Colonic mucosa (tissue), 4 donors: ENCODE measurements at regions not wholly inside any gene's neighbourhood (a gene's known extent, or its start where the extent isn't known, plus 50 kb on each side); places are given as distances from the start of the nearest gene placed in this dataset.

Experiments
- DNase-seq: peaks from one replicate; pipeline ENCODE4 v3.0.0-alpha.2; 2020
- H3K27ac ChIP-seq: fragments of 200-600 bp; one replicate; pipeline ENCODE4 v1.8.0; 2021
- H3K27me3 ChIP-seq: fragments of 200-600 bp; one replicate; pipeline ENCODE4 v1.8.0; 2021
- H3K36me3 ChIP-seq: fragments of 200-600 bp; one replicate; pipeline ENCODE4 v1.8.0; 2021
- H3K4me1 ChIP-seq: fragments of 200-600 bp; one replicate; pipeline ENCODE4 v1.8.0; 2021; ENCODE audit warnings: mild to moderate bottlenecking
- H3K4me3 ChIP-seq: fragments of 200-600 bp; one replicate; pipeline ENCODE4 v1.8.0; 2021
- H3K9ac ChIP-seq, 2 donors: one replicate each; pipeline ENCODE4 v1.7.0; 2013; ENCODE audit warnings: control low read depth in 2 of 2, low read depth in 2 of 2, low read length in 2 of 2
- H3K9me3 ChIP-seq: fragments of 200-600 bp; one replicate; pipeline ENCODE4 v1.8.0; 2021
- intact Hi-C: fragments of 100-400 bp; cut with DNase I; formaldehyde crosslinking; loops from one replicate; pipeline ENCODE4 v1.14.1; 2022
- TF ChIP-seq, protein P1 (sequence below): fragments of 200-600 bp; IDR thresholded peaks from one replicate; pipeline ENCODE4 v1.8.0; 2022; ENCODE audit warnings: antibody characterized with exemption, mild to moderate bottlenecking
- donor health status: healthy.
- donor health status: DM: no; HTN: no; CAD: no.
- donor health status: DM: no; HTN: no; CAD: no.

DNA sequence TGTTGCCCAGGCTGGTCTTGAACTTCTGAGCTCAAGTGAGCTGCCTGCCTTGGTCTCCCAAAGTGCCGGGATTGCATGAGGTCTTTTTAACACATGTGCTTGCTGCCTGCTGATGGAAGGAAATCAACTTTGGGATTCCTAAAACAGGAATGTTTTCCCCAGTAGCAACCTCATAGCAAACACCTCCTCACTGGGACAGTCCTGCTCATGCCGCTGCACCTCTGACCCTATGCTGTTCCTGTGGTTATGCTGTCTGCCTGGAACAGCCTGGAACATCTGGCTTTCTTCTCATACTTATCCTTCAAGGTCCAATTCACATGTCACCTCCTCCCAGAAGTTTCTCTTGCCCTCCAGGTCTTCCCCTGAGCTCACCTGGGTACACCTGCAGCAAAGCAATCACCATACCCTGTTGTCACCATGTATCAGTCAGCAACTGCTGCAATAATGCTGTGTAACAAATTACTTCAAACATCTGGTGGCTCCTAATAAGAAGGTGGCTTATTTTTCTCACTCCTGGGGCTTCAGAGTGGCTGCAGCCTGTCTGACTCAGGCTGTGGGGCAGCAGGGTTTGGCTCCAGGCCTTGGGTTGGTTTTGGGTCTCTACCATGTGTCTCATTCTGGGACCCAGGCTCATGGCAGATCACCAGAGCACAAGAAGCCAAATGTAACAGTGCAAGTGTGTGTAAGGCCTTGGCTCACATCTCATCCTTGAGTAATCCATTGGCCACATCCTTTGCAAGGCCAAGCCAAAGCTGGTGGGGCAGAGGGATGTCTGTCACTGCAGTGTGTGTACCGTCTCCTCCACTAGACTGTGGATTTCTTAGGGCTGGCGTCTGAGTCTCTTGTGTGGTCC lies 59.4 kb upstream of the SORCS2 start:
- intact Hi-C loops: no loop called here
- no peak overlapping the region for H3K27ac ChIP-seq
- no peaks in the 10 kb centered on the region for H3K9me3 ChIP-seq
- H3K4me1 ChIP-seq: no peaks in the 10 kb centered on the region
- no peak for DNase-seq
- H3K9ac ChIP-seq: no peak overlapping the region
- TF ChIP-seq, protein P1, sequence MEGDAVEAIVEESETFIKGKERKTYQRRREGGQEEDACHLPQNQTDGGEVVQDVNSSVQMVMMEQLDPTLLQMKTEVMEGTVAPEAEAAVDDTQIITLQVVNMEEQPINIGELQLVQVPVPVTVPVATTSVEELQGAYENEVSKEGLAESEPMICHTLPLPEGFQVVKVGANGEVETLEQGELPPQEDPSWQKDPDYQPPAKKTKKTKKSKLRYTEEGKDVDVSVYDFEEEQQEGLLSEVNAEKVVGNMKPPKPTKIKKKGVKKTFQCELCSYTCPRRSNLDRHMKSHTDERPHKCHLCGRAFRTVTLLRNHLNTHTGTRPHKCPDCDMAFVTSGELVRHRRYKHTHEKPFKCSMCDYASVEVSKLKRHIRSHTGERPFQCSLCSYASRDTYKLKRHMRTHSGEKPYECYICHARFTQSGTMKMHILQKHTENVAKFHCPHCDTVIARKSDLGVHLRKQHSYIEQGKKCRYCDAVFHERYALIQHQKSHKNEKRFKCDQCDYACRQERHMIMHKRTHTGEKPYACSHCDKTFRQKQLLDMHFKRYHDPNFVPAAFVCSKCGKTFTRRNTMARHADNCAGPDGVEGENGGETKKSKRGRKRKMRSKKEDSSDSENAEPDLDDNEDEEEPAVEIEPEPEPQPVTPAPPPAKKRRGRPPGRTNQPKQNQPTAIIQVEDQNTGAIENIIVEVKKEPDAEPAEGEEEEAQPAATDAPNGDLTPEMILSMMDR: no peak
- no peaks in the 10 kb centered on the region for H3K36me3 ChIP-seq
- H3K4me3 ChIP-seq: no peak overlapping the region
- no peaks in the 10 kb centered on the region for H3K27me3 ChIP-seq

DNA sequence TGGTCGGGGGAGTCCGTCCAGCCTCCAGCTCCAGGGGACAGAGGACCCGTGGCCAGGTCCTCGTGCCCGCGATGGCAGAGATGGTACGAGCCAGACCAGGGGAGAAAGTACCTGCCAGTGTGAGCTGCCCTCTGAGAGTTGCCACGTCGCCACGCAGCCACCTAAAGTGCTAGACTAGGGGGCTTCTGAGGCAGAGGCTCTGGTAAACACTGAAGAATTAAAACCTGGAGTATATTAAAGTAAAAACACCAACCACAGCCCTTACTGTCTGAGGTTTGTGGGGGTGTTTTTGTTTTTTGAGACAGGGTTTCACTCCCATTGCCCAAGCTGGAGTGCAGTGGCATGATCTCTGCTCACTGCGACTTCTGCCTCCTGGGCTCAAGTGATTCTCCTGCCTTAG lies 60.1 kb upstream of the SORCS2 start:
- Histone ChIP-seq H3K36me3 (no peaks in the 10 kb centered on the region), H3K4me1 (no peaks in the 10 kb centered on the region)
- DNase-seq: no peak

DNA sequence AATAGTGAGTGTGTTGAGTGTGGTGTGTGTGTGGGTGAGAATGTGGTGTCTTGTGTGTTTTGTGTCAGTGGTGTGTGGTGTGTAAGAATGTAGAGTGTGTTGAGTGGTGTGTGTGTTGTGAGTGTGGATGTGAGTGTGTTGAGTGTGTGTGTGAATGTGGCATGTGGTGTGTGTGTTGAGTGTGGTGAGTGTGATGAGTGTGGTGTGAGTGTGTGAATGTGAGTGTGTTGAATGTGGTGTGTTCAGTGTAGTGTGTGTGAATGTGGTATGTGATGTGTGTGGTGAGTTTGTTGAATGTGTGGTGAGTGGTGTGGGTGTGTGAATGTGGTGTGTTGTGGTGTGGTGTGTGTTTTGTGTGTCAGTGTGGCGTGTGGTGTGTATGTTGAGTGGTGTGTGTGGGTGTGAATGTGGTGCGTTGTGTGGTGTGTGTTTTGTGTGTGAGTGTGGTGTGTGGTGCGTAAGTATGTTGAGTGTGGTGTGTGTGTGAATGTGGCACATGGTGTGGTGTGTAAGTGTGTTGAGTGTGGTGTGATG lies 60.8 kb upstream of the SORCS2 start:
- Histone ChIP-seq H3K27ac (no peak overlapping the region), H3K4me1 (no peaks in the 10 kb centered on the region), H3K9ac (no peak overlapping the region), H3K27me3 (no peaks in the 10 kb centered on the region), H3K4me3 (no peak overlapping the region), H3K9me3 (no peaks in the 10 kb centered on the region), H3K36me3 (no peaks in the 10 kb centered on the region)
- intact Hi-C loops: no loop called here
- DNase-seq: no peak
- TF ChIP-seq, protein P1: no peak

More for the DNA sequence above, 60.1 kb upstream of the SORCS2 start:
- TF ChIP-seq, protein P1: no peak
- Histone ChIP-seq H3K27me3 (no peaks in the 10 kb centered on the region), H3K9ac (no peak overlapping the region), H3K27ac (no peak overlapping the region), H3K9me3 (no peaks in the 10 kb centered on the region), H3K4me3 (no peak overlapping the region)
- intact Hi-C loops: no loop called here

DNA sequence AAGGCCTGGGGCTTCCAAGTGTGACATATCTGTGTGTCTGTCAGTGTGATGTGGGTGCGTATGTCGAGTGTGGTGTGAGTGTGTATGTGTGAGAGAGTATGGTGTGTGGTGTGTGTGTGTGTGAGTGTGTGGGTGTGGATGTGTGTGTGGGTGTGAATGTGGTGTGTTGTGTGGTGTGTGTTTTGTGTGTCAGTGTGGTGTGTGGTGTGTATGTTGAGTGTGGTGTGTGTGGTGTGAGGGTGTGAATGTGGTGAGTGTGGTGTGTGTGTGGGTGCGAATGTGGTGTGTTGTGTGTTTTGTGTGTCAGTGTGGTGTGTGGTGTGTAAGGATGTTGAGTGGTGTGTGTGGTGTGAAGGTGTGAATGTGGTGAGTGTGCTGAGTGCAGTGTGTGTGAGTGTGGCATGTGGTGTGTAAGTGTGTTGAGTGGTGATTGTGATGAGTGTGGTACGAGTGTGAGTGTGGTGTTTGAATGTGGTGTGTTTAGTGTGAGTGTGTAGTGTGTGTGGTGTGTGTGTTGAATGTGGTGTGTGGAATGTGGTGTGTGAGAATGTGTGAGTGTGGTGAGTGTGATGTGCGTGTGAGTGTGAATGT lies 61.6 kb upstream of the SORCS2 start:
- no peak overlapping the region for H3K9ac ChIP-seq
- no peak for DNase-seq
- TF ChIP-seq, protein P1: no peak

DNA sequence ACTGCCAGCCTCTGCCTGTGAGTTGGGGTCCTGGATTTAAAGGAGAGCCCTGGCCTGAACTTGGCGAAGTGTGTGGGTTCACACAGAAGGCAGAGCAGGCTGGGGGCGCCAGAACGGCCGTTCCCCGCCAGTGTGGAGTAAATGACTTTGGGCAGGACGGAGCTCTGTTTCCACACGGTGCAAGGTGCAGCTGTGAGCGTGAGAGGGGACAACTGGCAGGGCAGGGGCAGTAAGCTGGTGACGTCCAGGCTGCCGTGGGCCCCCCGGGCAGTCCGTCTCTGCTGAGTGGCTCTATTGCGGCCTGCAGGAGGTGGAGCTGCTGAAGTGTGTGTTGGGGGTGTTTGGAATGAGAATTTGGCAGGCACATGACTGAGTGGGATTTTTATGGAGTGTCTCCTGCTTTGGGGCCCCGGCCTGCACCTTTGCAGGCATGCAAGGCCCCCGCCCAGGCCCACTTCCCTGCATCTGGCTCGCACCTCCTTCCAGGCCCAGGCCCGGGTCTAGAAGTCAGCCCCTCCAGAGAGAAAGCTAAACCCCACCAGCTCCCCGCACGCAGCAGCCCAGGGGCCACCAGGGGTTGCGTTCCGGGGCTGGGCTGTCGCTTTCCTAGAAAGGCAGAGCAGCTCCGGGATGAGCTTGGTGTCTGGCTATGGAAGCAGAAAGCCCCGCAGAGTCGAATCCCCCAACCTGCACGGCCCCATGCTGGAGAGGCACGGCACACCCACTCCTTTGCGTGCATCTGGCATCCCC lies 62.2 kb upstream of the GRPEL1 start:
- H3K27me3 ChIP-seq: no peaks in the 10 kb centered on the region
- H3K27ac ChIP-seq: no peak overlapping the region
- no peaks in the 10 kb centered on the region for H3K9me3 ChIP-seq
- H3K4me1 ChIP-seq: no peaks in the 10 kb centered on the region
- no peak for DNase-seq
- no peak overlapping the region for H3K9ac ChIP-seq
- no peak overlapping the region for H3K4me3 ChIP-seq
- TF ChIP-seq, protein P1: no peak
- intact Hi-C loops: no loop called here
- no peaks in the 10 kb centered on the region for H3K36me3 ChIP-seq

More for the DNA sequence above, 61.6 kb upstream of the SORCS2 start:
- Histone ChIP-seq H3K36me3 (no peaks in the 10 kb centered on the region), H3K27me3 (no peaks in the 10 kb centered on the region), H3K27ac (no peak overlapping the region), H3K4me3 (no peak overlapping the region), H3K9me3 (no peaks in the 10 kb centered on the region), H3K4me1 (no peaks in the 10 kb centered on the region)
- intact Hi-C loops: no loop called here
